NB4 (cell line): ENCODE measurements at regions not wholly inside any gene's neighbourhood (a gene's known extent, or its start where the extent isn't known, plus 50 kb on each side); places are given as distances from the start of the nearest gene placed in this dataset.

Experiments
- DNase-seq: peaks from one replicate; pipeline ENCODE4 v3.0.0; 2010; ENCODE audit warnings: low read depth
- H3K4me3 ChIP-seq: one replicate; pipeline ENCODE4 v1.5.1; 2011; ENCODE audit warnings: mild to moderate bottlenecking, low read depth, low read length, moderate library complexity
- MYC ChIP-seq: IDR thresholded peaks from 2 replicates; pipeline ENCODE4 v1.6.1; 2011; ENCODE audit warnings: low read depth, low read length
- POLR2A ChIP-seq: IDR thresholded peaks from 2 replicates; pipeline ENCODE4 v1.6.1; 2011; ENCODE audit warnings: mild to moderate bottlenecking; ENCODE audit not compliant: insufficient read length; ENCODE audit errors: extremely low read depth
- TF ChIP-seq, protein P1 (sequence below): IDR thresholded peaks from 2 replicates; pipeline ENCODE4 v1.6.1; 2011; ENCODE audit warnings: low read depth, low read length
- TF ChIP-seq, protein P2 (sequence below): IDR thresholded peaks from one replicate; pipeline ENCODE4 v1.5.1; 2012; ENCODE audit warnings: low read depth, low read length

DNA sequence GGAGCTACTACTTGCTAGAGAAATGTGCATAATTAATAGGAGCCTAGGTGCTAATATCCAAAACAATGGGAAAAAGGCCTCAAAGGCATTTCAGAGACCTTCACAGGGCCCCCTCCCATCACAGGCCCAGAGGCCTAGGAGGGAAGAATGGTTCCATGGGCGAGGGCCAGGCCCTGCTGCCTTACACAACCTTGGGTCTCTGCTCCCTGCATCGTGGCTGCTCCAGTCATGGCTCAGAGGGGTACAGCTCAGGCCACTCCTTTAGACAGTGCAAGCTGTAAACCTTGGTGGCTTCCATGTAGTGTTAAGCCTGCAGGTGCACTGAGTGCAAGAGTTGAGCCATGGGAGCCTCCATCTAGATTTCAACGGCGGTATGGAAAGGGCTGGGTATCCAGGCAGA is 429.2 kb downstream of the FIGN start:
- TF ChIP-seq, protein P1, sequence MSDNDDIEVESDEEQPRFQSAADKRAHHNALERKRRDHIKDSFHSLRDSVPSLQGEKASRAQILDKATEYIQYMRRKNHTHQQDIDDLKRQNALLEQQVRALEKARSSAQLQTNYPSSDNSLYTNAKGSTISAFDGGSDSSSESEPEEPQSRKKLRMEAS = no peak
- TF ChIP-seq, protein P2, sequence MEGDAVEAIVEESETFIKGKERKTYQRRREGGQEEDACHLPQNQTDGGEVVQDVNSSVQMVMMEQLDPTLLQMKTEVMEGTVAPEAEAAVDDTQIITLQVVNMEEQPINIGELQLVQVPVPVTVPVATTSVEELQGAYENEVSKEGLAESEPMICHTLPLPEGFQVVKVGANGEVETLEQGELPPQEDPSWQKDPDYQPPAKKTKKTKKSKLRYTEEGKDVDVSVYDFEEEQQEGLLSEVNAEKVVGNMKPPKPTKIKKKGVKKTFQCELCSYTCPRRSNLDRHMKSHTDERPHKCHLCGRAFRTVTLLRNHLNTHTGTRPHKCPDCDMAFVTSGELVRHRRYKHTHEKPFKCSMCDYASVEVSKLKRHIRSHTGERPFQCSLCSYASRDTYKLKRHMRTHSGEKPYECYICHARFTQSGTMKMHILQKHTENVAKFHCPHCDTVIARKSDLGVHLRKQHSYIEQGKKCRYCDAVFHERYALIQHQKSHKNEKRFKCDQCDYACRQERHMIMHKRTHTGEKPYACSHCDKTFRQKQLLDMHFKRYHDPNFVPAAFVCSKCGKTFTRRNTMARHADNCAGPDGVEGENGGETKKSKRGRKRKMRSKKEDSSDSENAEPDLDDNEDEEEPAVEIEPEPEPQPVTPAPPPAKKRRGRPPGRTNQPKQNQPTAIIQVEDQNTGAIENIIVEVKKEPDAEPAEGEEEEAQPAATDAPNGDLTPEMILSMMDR = no peak
- no peak for TF ChIP-seq POLR2A
- no peak for TF ChIP-seq MYC
- no peak for DNase-seq
- no peak overlapping the region for H3K4me3 ChIP-seq

DNA sequence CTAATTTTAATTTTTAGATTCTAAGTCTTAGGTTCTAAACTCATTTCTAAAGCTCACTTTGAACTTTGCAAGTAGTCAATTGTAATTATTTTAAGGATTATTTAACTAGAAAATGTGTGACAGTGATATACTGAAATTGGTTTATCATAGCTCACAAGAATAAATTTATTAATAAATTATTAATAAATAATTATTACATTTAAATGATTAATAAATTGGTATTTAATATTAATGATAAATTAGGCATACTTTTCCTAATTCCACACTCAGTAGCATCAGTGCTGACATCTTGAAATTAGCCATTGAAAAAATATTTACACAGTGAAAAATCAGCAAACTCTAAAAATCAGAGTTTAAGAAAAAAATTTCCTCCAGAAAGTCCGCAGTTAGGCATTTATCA is 433.7 kb downstream of the FIGN start:
- TF ChIP-seq MYC (no peak), POLR2A (no peak)
- TF ChIP-seq, protein P1 = no peak
- TF ChIP-seq, protein P2 = no peak
- no peak for DNase-seq
- H3K4me3 ChIP-seq = no peak overlapping the region

DNA sequence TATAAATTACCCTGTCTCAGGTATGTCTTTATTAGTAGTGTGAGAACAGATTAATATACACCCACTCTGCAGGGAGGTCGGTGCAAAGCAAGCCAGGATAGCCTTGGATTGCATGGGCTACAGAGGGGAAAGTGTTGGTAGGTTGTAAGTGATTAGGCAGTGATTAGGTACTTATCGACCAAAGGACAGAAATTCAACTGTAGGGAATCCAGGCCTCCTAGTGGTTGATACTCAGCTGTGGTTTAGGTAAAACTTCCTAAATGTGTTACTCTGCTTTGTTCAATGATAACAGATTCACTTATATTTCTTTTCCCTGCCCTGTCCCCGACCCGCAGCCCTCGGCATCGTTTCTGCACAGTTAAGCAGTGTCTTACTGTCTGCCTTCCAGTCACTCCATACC is 444.0 kb downstream of the FIGN start:
- DNase-seq = no peak
- H3K4me3 ChIP-seq = no peak overlapping the region
- TF ChIP-seq POLR2A = no peak
- TF ChIP-seq, protein P1 = no peak
- TF ChIP-seq, protein P2 = no peak
- TF ChIP-seq MYC = no peak

DNA sequence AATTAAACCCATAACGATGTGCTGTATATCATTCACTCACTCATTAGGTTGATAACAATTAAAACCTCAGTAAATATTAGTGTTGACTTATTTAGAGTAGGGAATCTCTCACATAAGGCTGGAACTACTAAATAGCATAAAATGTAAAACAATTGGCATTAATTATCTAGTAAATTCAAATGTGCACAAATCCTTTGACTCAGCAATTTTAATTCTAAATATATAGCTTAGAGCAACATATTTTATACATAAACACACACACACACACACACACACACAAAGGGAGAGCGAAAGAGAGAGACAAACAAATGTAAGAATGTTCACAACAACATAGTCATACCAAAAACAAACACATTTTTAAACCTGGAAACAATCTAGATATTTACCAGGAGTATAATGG is 443.1 kb upstream of the KCNH7 start:
- H3K4me3 ChIP-seq = no peak overlapping the region
- TF ChIP-seq MYC = no peak
- TF ChIP-seq, protein P2 = no peak
- no peak for TF ChIP-seq POLR2A
- TF ChIP-seq, protein P1 = no peak
- DNase-seq = no peak

DNA sequence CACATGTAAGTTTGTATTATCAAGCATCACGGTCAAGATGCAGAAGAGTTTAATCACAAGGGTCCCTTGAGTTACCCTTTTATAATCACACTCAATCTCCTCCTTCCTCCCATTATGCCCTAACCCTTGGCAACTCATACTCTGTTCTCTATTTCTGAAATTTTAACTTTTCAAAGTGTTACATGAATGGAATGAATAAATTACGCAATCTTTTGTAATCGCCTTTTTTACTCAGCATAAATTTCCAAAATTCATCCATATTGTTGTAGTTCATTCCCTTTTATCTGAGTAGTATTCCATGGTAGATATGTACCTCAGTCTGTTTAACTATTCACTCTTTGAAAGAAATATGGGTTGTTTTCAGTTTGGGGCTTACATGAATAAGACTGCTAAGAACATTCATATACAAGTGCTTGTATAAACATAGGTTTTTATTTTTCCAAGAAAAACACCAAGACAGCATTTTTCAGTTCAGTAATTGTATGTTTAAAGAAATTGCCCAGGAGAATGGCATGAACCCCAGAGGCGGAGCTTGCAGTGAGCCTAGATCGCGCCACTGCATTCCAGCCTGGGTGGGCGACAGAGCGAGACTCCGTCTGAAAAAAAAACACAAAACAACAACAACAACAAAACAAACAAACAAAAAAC is 430.9 kb upstream of the KCNH7 start:
- TF ChIP-seq POLR2A (no peak), MYC (no peak)
- TF ChIP-seq, protein P1 = no peak
- TF ChIP-seq, protein P2 = no peak
- DNase-seq = no peak
- no peak overlapping the region for H3K4me3 ChIP-seq

DNA sequence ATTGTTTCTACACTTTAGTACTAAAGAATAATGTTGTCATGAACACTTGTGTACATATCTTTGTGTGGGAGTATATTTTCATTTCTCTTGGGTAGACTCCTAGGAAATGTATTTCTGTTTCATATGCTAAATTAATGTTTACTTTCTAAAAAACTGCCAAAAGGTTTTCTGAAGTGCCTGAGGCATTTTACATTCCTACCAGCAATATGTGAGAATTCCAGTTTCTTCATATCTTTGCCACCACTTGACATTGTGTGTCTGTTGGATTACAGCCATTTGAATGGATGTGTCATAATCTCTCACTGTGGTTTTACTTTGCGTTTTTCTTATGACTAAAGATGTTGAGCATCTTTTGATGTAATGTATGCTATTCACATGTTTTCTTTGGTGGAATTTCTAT is 428.2 kb upstream of the KCNH7 start:
- no peak for TF ChIP-seq POLR2A
- TF ChIP-seq, protein P1 = no peak
- TF ChIP-seq, protein P2 = no peak
- no peak for TF ChIP-seq MYC
- DNase-seq = no peak
- no peak overlapping the region for H3K4me3 ChIP-seq
